Activated T-cell treated with anti-CD3 and anti-CD28 coated beads, Interleukin-2, amount 50 U/mL, for 72 hours (primary cell): ENCODE measurements at regions not wholly inside any gene's neighbourhood (a gene's known extent, or its start where the extent isn't known, plus 50 kb on each side); places are given as distances from the start of the nearest gene placed in this dataset.

Experiments used
- ATAC-seq, 2 donors: fragments of 150-1000 bp; cut with Tn5 transposase; replicated peaks in 1 of 2; 2 replicates each; pipeline ENCODE4 v1.10.0; 2021; ENCODE audit warnings: moderate library complexity in 2 of 2, mild to moderate bottlenecking in 1 of 2
- DNase-seq, 2 donors: peaks; one replicate each; pipeline ENCODE4 v3.0.0; 2021 to 2022; ENCODE audit warnings: mixed read lengths in 1 of 2
- H3K27ac Mint-ChIP-seq: one replicate; pipeline ENCODE4 v1.8.0; 2022; ENCODE audit warnings: mild to moderate bottlenecking, moderate library complexity, mixed read lengths
- H3K27me3 Mint-ChIP-seq: one replicate; pipeline ENCODE4 v1.8.0; 2022; ENCODE audit warnings: low read depth, mixed read lengths
- H3K36me3 Mint-ChIP-seq, 2 donors: one replicate each; pipeline ENCODE4 v1.8.0; 2022; ENCODE audit warnings: mixed read lengths in 2 of 2, mild to moderate bottlenecking in 1 of 2; ENCODE audit not compliant: insufficient read depth in 2 of 2
- H3K4me1 Mint-ChIP-seq: one replicate; pipeline ENCODE4 v1.8.0; 2022; ENCODE audit warnings: low read depth, mixed read lengths
- H3K4me3 Mint-ChIP-seq, 2 donors: one replicate each; pipeline ENCODE4 v1.8.0; 2022; ENCODE audit warnings: mild to moderate bottlenecking in 2 of 2, mixed read lengths in 2 of 2, moderate library complexity in 2 of 2
- H3K9me3 Mint-ChIP-seq, 2 donors: one replicate each; pipeline ENCODE4 v1.8.0; 2022; ENCODE audit warnings: mixed read lengths in 2 of 2

DNA sequence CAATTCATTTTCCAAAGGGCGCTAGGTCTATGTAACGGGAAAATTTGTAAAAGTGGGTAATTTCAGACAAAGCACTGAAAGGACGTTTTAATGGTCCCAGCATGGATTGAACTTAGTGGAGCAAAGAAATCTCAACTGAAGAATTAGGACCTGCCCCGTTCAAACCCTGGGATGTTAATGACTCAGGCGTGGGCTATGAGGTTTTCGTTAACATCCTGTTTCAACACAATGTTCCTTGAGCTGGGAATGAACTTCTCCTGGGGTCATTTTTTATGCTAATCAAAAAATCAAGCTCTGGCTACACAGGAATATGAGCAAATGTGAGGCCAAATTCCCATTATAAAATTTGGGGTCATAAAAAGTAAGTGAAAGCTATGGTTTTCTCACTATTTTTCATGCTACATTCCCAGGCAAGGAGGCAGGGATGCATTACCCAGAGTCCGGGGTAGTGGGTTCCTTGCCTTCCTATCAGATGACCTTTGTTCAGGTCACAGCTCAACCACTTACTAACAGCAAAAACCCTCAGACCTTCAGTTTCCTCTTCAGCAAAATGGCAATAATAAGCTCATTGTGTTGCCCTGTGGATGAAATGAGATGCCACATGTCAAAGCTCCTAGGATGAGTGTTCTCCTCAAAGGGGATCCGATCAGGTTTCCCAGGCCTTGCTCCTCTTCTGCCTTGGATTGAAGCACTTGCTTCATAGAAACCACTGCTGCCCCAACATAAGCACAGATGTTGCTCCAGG is 271.4 kb downstream of the ARRDC4 start:
- Mint-ChIP-seq H3K27ac (no peak overlapping the region), H3K36me3 (no peaks in the 10 kb centered on the region), H3K4me1 (no peaks in the 10 kb centered on the region), H3K27me3 (no peaks in the 10 kb centered on the region), H3K9me3 (no peaks in the 10 kb centered on the region), H3K4me3 (no peak overlapping the region)
- DNase-seq: no peak
- no peak for ATAC-seq

DNA sequence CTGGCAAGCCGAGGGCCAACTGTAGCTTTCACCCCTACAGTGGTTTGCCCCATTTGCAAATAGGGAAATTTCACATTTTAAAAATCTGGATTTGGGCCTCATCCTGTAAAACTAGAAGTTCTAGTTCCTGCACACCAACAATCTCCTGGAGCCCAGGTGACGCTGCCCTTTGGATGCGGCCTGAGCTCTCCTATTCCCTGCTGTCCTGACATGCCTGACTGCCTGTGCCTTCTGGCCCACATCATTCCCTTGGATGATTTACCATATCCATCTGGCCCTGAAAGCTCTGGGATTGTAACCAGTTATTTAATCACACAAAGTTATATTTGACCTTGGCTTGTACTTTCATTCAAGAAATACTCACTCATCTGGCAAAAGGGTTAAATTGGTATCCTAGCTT is 272.3 kb downstream of the ARRDC4 start:
- Mint-ChIP-seq H3K36me3 (no peaks in the 10 kb centered on the region), H3K27ac (no peak overlapping the region), H3K9me3 (no peaks in the 10 kb centered on the region), H3K27me3 (no peaks in the 10 kb centered on the region), H3K4me3 (no peak overlapping the region), H3K4me1 (no peaks in the 10 kb centered on the region)
- ATAC-seq: no peak
- DNase-seq: no peak

DNA sequence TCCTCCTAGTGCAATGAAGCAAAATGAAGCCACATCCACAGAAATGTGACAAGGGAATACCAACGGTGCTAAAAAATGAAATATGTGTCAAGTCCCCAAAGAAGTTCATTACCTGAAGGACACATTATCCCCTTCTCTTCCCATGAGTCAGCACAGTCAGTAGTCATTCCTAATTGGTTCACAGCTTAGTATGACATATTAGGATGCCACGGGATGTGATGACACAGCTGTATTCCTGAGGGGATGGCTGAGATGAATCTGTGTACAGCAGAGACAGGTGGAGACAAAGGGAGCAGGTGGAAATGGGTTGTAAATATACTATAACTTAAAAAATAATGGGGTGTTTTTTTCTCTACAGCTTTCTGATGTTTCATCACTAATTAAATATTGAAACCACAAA is 273.4 kb downstream of the ARRDC4 start:
- Mint-ChIP-seq H3K27me3 (no peaks in the 10 kb centered on the region), H3K4me3 (no peak overlapping the region), H3K27ac (no peak overlapping the region), H3K4me1 (no peaks in the 10 kb centered on the region), H3K9me3 (no peaks in the 10 kb centered on the region), H3K36me3 (no peaks in the 10 kb centered on the region)
- no peak for ATAC-seq
- no peak for DNase-seq

DNA sequence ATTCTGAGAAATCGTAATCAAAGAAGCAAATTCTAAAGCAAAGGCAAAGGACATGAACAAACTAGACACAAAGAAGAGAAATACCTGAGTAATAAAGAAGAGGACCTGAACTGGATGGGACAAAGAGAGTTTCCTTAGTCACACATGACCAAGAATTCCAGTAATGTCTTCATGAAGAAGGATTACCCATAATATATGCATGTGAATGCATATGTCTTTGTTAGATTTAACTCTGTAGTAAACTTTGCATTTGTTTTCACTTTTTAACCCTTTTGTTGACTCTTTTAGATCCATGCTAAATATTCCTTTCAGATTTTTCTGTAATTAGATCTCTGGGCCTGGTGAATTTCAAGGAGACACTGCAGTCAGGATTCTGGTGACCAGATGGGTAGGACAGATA is 279.8 kb downstream of the ARRDC4 start:
- Mint-ChIP-seq H3K36me3 (no peaks in the 10 kb centered on the region), H3K9me3 (peaks cover 0 to 2% of the 10 kb centered on the region in 2 donors), H3K27me3 (no peaks in the 10 kb centered on the region), H3K27ac (no peak overlapping the region), H3K4me1 (no peaks in the 10 kb centered on the region), H3K4me3 (no peak overlapping the region)
- DNase-seq: no peak
- no peak for ATAC-seq

DNA sequence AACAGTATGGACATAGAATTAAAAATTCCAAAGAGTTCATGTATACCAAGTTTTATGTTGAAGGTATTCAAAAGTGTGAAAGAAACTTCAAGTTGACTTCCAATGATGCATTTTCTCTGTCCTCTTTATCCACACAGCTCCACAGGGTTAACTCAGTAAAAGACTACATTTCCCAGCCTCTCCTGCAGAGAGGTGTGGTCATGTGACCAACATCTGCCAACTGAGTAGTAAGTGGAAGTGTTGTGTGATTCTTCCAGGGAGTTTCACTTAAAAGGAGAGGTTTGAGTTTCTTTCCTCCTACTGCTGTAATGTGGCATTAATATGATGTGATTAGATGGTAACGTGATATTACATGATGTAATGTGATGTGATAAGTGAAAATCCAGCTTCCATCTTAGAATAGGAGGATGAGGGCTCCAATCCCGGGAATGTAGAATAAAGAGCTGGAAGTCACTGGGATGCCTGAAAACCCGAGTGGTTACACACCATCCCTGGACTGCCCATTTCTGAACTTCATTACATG is 280.6 kb downstream of the ARRDC4 start:
- Mint-ChIP-seq H3K4me1 (no peaks in the 10 kb centered on the region), H3K4me3 (no peak overlapping the region), H3K27ac (no peak overlapping the region), H3K27me3 (no peaks in the 10 kb centered on the region), H3K9me3 (peaks cover 0 to 2% of the 10 kb centered on the region in 2 donors), H3K36me3 (no peaks in the 10 kb centered on the region)
- no peak for DNase-seq
- no peak for ATAC-seq

DNA sequence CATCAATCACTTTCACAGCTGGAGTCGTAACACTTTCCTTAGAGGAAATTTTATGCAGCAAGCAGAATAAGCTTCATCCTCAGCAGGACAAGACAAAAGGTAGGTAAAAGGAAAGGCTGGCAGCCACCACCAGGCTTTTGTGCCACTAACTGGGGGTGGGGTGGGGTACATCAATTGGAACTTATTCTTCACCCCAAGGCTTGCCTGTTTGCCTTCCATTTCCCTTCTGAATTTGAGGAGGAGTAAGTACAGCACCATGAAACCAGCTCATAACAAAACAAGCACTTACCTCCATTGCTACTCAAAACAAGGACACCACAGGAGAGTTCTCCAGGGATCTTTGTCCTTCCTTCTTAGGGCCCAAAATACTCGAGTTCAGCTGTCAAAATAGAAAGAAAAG is 296.8 kb downstream of the ARRDC4 start:
- no peaks in the 10 kb centered on the region for H3K27me3 Mint-ChIP-seq
- H3K36me3 Mint-ChIP-seq: peaks cover 0 to 4% of the 10 kb centered on the region in 2 donors
- DNase-seq (no peak), ATAC-seq (no peak)
- no peak overlapping the region for H3K4me3 Mint-ChIP-seq
- H3K27ac Mint-ChIP-seq: no peak overlapping the region
- H3K9me3 Mint-ChIP-seq: peaks cover 3 to 5% of the 10 kb centered on the region in 2 donors
- H3K4me1 Mint-ChIP-seq: no peaks in the 10 kb centered on the region

DNA sequence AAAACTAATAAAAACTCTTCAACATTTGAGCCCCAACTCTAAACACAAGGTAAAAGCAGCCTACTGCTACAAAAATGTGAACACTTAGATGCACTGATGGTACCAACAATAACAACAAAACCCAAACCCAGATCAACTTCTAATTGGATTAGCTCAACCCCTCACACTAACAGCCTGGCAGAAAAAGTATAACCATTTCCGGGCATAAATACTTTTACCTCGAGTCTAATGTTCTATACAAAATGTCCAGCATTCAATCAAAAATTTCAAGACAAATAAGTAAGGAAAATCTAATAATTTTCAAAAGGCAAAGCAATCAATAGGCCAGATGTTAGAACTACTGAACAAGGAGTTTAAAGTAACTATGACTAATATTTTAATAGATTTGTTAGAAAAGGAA is 303.3 kb downstream of the ARRDC4 start:
- Mint-ChIP-seq H3K36me3 (peaks cover 0 to 4% of the 10 kb centered on the region in 2 donors), H3K4me1 (no peaks in the 10 kb centered on the region)

DNA sequence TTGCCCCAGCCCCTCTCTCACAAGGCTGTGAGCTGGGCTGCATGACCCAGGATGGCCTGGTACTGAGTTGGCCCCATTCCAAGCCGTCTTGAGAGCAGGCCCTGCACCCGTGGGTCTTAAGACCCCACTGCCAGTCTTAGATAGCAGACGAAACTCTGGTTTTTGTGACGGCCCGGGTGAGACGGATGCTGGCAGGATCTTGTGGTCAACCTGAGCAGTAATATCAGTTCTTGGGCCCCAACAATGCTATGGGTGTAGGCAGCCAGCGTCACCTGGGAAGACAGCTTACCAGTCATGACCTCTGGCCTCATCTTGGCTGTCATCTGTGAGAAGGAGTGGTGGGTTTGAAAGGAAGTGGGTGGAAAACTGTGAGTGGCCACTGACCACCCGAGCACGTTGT is 305.8 kb downstream of the ARRDC4 start:
- Mint-ChIP-seq H3K4me3 (no peak overlapping the region), H3K9me3 (peaks cover 6 to 10% of the 10 kb centered on the region in 2 donors), H3K27me3 (no peaks in the 10 kb centered on the region), H3K36me3 (peaks cover 0 to 2% of the 10 kb centered on the region in 2 donors), H3K4me1 (no peaks in the 10 kb centered on the region), H3K27ac (no peak overlapping the region)
- DNase-seq: no peak
- ATAC-seq: no peak

More for the DNA sequence above, 303.3 kb downstream of the ARRDC4 start:
- H3K4me3 Mint-ChIP-seq: no peak overlapping the region
- H3K27ac Mint-ChIP-seq: no peak overlapping the region
- ATAC-seq (no peak), DNase-seq (no peak)
- H3K9me3 Mint-ChIP-seq: peaks cover 5 to 7% of the 10 kb centered on the region in 2 donors
- no peaks in the 10 kb centered on the region for H3K27me3 Mint-ChIP-seq

DNA sequence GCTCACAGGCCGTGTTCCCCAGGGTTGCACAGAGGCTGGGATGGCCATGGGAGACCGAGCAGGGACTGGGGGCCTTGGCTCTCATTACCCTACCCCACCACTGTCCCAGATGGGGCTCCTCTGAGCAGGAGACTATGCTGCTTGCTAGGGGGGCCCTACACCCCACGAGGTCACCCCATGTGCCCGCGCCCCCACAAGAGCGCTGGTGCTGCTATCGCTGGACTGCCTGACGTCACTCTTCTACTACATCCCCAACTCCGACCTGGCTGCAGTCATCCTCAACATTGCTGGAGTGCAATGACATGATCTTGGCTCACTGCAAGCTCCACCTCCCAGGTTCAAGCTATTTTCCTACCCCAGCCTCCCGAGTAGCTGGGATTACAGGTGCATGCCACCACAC is 307.7 kb downstream of the ARRDC4 start:
- no peak overlapping the region for H3K27ac Mint-ChIP-seq
- H3K9me3 Mint-ChIP-seq: peaks cover 6 to 10% of the 10 kb centered on the region in 2 donors
- no peak overlapping the region for H3K4me3 Mint-ChIP-seq
- H3K27me3 Mint-ChIP-seq: no peaks in the 10 kb centered on the region
- no peak for DNase-seq
- H3K36me3 Mint-ChIP-seq: peaks cover 0 to 2% of the 10 kb centered on the region in 2 donors
- ATAC-seq: no peak
- no peaks in the 10 kb centered on the region for H3K4me1 Mint-ChIP-seq

DNA sequence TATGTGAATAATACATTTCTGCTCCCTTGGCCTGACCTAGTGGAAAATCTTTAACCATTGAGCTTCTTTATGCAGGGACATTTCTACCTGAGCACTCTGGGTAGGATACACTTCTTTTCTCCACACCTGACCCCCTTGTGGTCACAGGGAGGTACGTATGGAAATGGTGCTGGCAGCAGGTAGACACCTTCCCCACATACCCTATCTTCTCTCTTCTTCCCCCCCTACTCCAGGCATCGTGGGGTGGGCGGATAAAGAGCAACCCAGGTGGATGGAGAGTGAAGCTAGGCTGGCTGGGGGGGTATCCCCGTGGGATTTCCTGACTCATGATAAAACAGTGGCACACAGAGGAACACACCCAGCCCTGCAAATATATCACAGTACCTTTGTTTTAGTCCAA is 312.1 kb downstream of the ARRDC4 start:
- peaks cover 2 to 3% of the 10 kb centered on the region in 2 donors for H3K9me3 Mint-ChIP-seq
- no peaks in the 10 kb centered on the region for H3K36me3 Mint-ChIP-seq
- ATAC-seq: no peak
- H3K27ac Mint-ChIP-seq: no peak overlapping the region
- no peak overlapping the region for H3K4me3 Mint-ChIP-seq
- no peaks in the 10 kb centered on the region for H3K27me3 Mint-ChIP-seq
- H3K4me1 Mint-ChIP-seq: no peaks in the 10 kb centered on the region
- DNase-seq: no peak

DNA sequence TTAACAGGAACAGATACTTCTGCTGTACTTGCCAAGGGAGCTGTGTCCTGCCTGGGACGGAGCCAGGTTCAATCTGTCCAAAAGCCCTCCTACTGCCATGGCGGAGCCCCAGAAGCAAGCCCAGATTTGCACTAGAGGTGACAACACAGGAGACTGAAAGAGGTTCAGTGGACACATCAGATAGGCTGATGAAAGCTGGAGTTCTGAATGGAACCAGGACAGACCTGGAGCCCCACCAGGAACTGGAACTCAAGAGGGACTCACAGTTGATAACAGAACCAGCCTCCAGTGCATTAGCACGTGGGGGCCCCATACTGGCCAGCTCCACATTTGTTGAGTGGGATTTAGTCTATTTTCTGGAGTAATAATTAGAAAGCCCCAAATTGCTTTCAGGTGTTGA is 315.5 kb downstream of the ARRDC4 start:
- Mint-ChIP-seq H3K4me3 (no peak overlapping the region), H3K27ac (no peak overlapping the region), H3K4me1 (no peaks in the 10 kb centered on the region), H3K9me3 (no peaks in the 10 kb centered on the region), H3K36me3 (no peaks in the 10 kb centered on the region), H3K27me3 (peaks cover 6% of the 10 kb centered on the region)
- ATAC-seq (no peak), DNase-seq (no peak)

DNA sequence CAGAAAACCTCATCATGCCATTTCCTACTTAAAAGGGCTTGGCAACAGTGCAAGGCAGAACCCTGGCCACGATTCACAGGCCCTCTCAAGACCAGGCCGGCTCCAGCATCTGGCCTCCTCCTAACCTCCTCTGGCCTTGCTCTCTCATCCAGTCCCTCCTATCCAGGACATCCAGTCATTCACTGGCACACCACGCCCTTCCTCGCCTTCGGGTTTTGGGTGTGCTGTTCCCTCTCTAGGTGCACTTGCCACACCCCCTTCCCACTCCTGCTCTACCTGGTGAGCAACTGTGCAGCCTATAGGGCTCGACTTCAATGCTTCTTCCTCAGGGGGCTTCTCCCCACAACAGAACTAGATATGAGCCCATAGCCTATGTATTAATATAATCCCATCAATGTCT is 317.1 kb downstream of the ARRDC4 start:
- no peaks in the 10 kb centered on the region for H3K9me3 Mint-ChIP-seq

DNA sequence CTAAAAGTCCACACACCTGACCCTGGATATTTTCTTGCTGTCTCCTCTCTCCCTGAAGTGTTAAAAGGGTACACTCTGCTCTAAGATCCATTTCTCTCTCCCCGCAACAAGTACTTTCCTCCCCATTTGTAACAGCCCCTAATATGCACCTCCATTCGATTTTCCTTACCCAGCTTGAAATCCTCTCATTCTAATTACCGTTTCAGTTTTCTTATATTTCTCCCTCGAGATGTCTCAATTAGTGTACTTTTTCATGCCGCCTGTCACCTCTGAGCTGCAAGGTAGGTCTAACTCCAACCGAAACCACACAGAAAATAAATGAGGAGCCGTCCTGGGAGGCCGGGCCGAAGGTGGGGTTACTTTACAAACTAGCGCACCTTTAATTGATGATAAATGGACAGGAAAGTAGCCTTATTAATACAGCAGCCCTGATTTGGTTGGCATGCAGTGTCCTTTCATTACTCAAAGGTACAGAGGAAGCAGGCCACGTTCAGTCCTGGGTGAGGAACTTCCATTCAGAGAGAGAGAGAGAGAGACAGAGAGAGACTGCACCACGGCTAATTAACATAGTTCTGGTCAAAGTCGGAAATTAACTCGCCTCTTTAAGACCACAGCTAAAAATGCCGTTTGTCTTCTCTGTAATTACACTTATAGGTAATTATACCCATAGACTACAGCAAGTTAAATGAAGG is 319.9 kb downstream of the ARRDC4 start:
- no peaks in the 10 kb centered on the region for H3K4me1 Mint-ChIP-seq
- ATAC-seq (no peak), DNase-seq (no peak)
- H3K36me3 Mint-ChIP-seq: no peaks in the 10 kb centered on the region
- no peaks in the 10 kb centered on the region for H3K9me3 Mint-ChIP-seq
- no peak overlapping the region for H3K4me3 Mint-ChIP-seq
- H3K27me3 Mint-ChIP-seq: peaks cover 16% of the 10 kb centered on the region
- H3K27ac Mint-ChIP-seq: no peak overlapping the region

More for the DNA sequence above, 317.1 kb downstream of the ARRDC4 start:
- H3K27ac Mint-ChIP-seq: no peak overlapping the region
- no peaks in the 10 kb centered on the region for H3K36me3 Mint-ChIP-seq
- H3K4me1 Mint-ChIP-seq: no peaks in the 10 kb centered on the region
- H3K27me3 Mint-ChIP-seq: peaks cover 9% of the 10 kb centered on the region
- ATAC-seq (no peak), DNase-seq (no peak)
- H3K4me3 Mint-ChIP-seq: no peak overlapping the region
